Stimulated activated CD8-positive, alpha-beta memory T cell treated with anti-CD3 and anti-CD28 coated beads, Interleukin-4, amount 100 ng/mL, for 24 hours (primary cell): ENCODE measurements at regions not wholly inside any gene's neighbourhood (a gene's known extent, or its start where the extent isn't known, plus 50 kb on each side); places are given as distances from the start of the nearest gene placed in this dataset.

Source experiments
- DNase-seq: peaks from one replicate; pipeline ENCODE4 v3.0.0-alpha.2; 2020; ENCODE audit warnings: low read depth

- DNase-seq = no peak
Observed at GRCh38 chr13:89828506-89828905, 1519.0 kb upstream of the MIR17HG start.

- DNase-seq = no peak
Observed at GRCh38 chr13:89831157-89831556, 1516.3 kb upstream of the MIR17HG start.

GRCh38 chr13:89832827-89833226, 1514.7 kb upstream of the MIR17HG start:
- DNase-seq = no peak

GRCh38 chr13:89843621-89844020, 1503.9 kb upstream of the MIR17HG start:
- DNase-seq = no peak

GRCh38 chr13:89845874-89846273, 1501.6 kb upstream of the MIR17HG start:
- DNase-seq = no peak

- DNase-seq = no peak
Observed at GRCh38 chr13:89846926-89847585, 1500.4 kb upstream of the MIR17HG start.

- DNase-seq = no peak
Observed at GRCh38 chr13:89852570-89852969, 1494.9 kb upstream of the MIR17HG start.

GRCh38 chr13:89856512-89856911, 1491.0 kb upstream of the MIR17HG start:
- DNase-seq = no peak

GRCh38 chr13:89857502-89857901, 1490.0 kb upstream of the MIR17HG start:
- DNase-seq = no peak

- DNase-seq = no peak
Observed at GRCh38 chr13:89862011-89862690, 1485.3 kb upstream of the MIR17HG start.

GRCh38 chr13:89862691-89863036, 1484.8 kb upstream of the MIR17HG start:
- no peak for DNase-seq

GRCh38 chr13:89865164-89866064, 1482.1 kb upstream of the MIR17HG start:
- no peak for DNase-seq

- DNase-seq = no peak
Observed at GRCh38 chr13:89869312-89869711, 1478.2 kb upstream of the MIR17HG start.

GRCh38 chr13:89878904-89879303, 1468.6 kb upstream of the MIR17HG start:
- DNase-seq = no peak

- DNase-seq = no peak
Observed at GRCh38 chr13:89880201-89880600, 1467.3 kb upstream of the MIR17HG start.

- DNase-seq = no peak
Observed at GRCh38 chr13:89883893-89884448, 1463.5 kb upstream of the MIR17HG start.

- no peak for DNase-seq
Observed at GRCh38 chr13:89890806-89891205, 1456.7 kb upstream of the MIR17HG start.

GRCh38 chr13:89891416-89891815, 1456.1 kb upstream of the MIR17HG start:
- no peak for DNase-seq

GRCh38 chr13:89897681-89898080, 1449.8 kb upstream of the MIR17HG start:
- DNase-seq = no peak

- no peak for DNase-seq
Observed at GRCh38 chr13:89899302-89900103, 1448.0 kb upstream of the MIR17HG start.

GRCh38 chr13:89900104-89900765, 1447.3 kb upstream of the MIR17HG start:
- no peak for DNase-seq
